ENCODE measurements at regions not wholly inside any gene's neighbourhood (a gene's known extent, or its start where the extent isn't known, plus 50 kb on each side); places are given as distances from the start of the nearest gene placed in this dataset.
"Not testable (repeated sequence)": the region's sequence is repeated elsewhere in the genome, so short reads cannot be mapped to it uniquely, and the experiment has no call there.

DNA sequence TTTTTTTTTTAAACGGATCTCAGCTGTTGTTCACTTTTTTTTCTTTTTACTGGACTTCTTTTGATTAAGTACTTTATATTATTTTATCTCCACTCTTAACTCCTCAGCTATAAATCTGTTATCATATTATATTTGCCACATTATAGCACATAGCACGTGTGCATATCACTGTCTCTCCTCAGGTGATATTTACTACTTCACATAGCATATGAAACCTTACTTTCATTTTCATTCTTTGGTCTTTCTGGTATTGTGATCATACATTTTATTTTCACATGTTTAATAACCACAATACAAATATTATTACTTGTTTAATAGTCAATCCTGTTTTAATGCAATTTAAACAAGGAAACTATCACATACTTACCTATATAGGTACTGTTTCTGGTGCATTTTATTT lies 993.1 kb upstream of the TMEFF2 start:
- Mint-ChIP-seq H3K27ac (no peak overlapping the region), H3K27me3 (no peaks in the 10 kb centered on the region), H3K36me3 (ENCODE audit: low read depth) (no peaks in the 10 kb centered on the region), H3K4me1 (peaks cover 7% of the 10 kb centered on the region), H3K4me3 (no peak overlapping the region)
- ATAC-seq, result no peak
- no peaks in the 10 kb centered on the region for H3K9me3 ChIP-seq (ENCODE audit: control insufficient read depth, low read length, poor library complexity, severe bottlenecking)
- DNase-seq, result no peak

DNA sequence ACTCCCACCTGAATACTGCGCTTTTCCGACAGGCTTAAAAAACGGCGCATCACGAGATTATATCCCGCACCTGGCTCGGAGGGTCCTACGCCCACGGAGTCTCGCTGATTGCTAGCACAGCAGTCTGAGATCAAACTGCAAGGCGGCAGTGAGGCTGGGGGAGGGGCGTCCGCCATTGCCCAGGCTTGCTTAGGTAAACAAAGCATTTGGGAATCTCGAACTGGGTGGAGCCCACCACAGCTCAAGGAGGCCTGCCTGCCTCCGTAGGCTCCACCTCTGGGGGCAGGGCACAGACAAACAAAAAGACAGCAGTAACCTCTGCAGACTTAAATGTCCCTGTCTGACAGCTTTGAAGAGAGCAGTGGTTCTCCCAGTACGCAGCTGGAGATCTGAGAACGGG lies 976.2 kb upstream of the TMEFF2 start:
- not testable (repeated sequence) for H3K4me3 Mint-ChIP-seq; H3K36me3 Mint-ChIP-seq (ENCODE audit: low read depth); ATAC-seq

DNA sequence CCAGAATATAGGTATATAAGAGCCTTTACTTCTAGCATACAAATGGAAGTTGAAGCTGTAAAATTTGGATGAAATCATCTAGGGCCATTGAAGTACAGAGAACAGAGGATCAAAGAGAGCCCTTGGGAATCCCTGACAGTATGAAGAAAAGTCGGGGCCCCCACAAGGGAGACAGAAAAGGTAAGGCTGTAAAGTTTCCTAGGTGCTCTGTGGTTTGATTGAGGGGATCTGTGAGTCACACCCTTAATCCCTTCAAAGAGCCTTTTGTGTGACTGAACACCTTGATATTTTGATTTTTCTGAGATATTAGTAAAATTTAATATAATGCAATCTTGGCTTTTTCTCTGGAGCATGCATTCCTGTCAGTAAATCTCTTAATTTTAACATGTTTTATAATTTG lies 961.7 kb upstream of the TMEFF2 start:
- H3K36me3 Mint-ChIP-seq (ENCODE audit: low read depth), result no peaks in the 10 kb centered on the region
- no peak for ATAC-seq
- H3K9me3 ChIP-seq (ENCODE audit: control insufficient read depth, low read length, poor library complexity, severe bottlenecking), result no peaks in the 10 kb centered on the region
- no peak overlapping the region for H3K27ac Mint-ChIP-seq
- H3K4me1 Mint-ChIP-seq, result no peaks in the 10 kb centered on the region
- no peaks in the 10 kb centered on the region for H3K27me3 Mint-ChIP-seq
- no peak overlapping the region for H3K4me3 Mint-ChIP-seq
- DNase-seq, result no peak

More for the DNA sequence above, 976.2 kb upstream of the TMEFF2 start:
- H3K27ac Mint-ChIP-seq; DNase-seq; H3K27me3 Mint-ChIP-seq; H3K4me1 Mint-ChIP-seq; H3K9me3 ChIP-seq (ENCODE audit: control insufficient read depth, low read length, poor library complexity, severe bottlenecking): not testable (repeated sequence)

DNA sequence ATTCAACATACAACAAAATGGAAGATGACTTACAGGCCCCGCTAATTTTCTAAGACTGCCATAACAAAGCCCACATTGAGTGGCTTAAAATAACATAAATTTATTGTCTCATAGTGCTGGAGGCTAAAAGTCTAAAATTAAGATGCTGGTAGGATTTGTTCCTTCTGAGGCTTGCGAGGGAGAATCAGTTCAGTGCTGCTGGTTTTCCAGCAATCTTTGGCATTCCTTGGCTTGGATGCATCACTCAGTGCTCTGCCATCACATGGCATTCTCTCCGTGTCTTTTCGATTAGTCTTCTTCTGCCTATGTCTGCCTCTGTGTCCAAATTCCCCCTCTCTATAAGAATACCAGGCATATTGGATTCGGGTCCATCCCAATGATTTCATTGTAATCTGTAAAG lies 959.3 kb upstream of the TMEFF2 start:
- Mint-ChIP-seq H3K36me3 (ENCODE audit: low read depth) (no peaks in the 10 kb centered on the region), H3K4me3 (no peak overlapping the region), H3K27ac (no peak overlapping the region), H3K27me3 (no peaks in the 10 kb centered on the region), H3K4me1 (no peaks in the 10 kb centered on the region)
- no peaks in the 10 kb centered on the region for H3K9me3 ChIP-seq (ENCODE audit: control insufficient read depth, low read length, poor library complexity, severe bottlenecking)
- DNase-seq (no peak), ATAC-seq (no peak)

DNA sequence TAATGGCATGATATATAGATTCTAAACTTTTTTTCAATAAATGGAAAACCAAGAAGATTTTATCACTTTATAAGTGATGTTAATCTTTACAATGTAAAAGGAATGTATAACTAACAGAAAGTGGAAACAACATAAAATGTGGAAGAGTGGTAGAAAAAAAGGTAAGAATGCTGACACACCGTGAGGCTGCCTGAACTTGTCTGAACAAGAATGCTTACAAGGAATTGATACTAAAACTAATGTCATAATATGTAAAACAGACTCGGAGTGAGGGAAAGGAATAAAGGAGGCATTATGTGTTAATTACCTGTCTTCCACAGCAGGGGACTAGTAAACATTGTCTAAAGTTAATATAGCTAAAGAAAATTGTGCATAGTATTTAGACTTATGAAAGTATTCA lies 958.8 kb upstream of the TMEFF2 start:
- no peaks in the 10 kb centered on the region for H3K9me3 ChIP-seq (ENCODE audit: control insufficient read depth, low read length, poor library complexity, severe bottlenecking)
- H3K27ac Mint-ChIP-seq, result no peak overlapping the region
- H3K36me3 Mint-ChIP-seq (ENCODE audit: low read depth), result no peaks in the 10 kb centered on the region
- no peaks in the 10 kb centered on the region for H3K4me1 Mint-ChIP-seq
- DNase-seq, result no peak
- ATAC-seq, result no peak
- H3K27me3 Mint-ChIP-seq, result no peaks in the 10 kb centered on the region
- H3K4me3 Mint-ChIP-seq, result no peak overlapping the region

DNA sequence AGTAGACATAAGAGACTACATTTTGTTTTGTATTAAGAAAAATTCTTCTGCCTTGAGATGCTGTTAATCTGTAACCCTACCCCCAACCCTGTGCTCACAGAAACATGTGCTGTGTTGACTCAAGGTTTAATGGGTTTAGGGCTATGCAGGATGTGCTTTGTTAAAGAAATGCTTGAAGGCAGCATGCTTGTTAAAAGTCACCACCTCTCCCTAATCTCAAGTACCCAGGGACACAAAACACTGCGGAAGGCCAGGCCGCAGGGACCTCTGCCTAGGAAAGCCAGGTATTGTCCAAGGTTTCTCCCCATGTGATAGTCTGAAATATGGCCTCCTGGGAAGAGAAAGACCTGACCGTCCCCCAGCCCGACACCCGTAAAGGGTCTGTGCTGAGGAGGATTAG lies 947.7 kb upstream of the TMEFF2 start:
- not testable (repeated sequence) for H3K4me1 Mint-ChIP-seq

DNA sequence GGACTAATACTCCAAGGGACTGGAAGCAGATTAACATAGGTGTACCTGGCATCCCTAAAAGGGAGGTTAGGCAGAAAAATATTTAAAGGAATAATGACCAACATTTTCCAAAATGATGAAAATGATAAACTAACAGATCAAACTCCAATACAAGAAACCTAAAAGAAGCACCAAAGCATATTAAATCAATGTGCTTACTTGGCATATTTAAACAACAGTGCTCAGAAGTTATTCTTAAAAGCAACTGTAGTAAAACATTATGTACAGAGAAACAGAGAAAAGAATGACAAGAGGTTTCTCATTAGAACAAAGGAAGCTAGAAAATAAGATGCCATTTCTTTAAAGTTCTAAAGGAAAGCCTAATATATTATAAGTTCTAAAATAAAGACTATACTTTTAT lies 947.3 kb upstream of the TMEFF2 start:
- Mint-ChIP-seq H3K27ac (no peak overlapping the region), H3K4me1 (no peaks in the 10 kb centered on the region)
- no peak for ATAC-seq

More for the DNA sequence above, 947.7 kb upstream of the TMEFF2 start:
- H3K9me3 ChIP-seq (ENCODE audit: control insufficient read depth, low read length, poor library complexity, severe bottlenecking); DNase-seq; H3K27me3 Mint-ChIP-seq; ATAC-seq; H3K27ac Mint-ChIP-seq; H3K4me3 Mint-ChIP-seq; H3K36me3 Mint-ChIP-seq (ENCODE audit: low read depth): not testable (repeated sequence)

DNA sequence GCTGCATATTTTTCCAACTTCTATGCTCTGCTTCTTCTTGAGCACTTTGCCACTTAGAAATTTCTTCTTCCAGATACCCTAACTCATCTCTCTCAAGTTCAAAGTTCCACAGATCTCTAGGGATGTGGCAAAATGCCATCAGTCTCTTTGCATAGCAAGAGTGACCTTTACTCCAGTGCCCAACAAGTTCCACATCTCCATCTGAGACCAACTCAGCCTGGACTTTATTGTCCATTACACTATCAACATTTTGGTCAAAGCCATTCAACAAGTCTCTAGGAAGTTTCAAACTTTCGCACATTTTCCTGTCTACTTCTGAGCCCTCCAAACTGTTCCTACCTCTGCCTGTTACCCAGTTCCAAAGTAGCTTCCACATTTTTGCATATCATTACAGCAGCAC lies 946.2 kb upstream of the TMEFF2 start:
- not testable (repeated sequence) for ATAC-seq; H3K27me3 Mint-ChIP-seq; H3K36me3 Mint-ChIP-seq (ENCODE audit: low read depth); H3K27ac Mint-ChIP-seq; DNase-seq; H3K9me3 ChIP-seq (ENCODE audit: control insufficient read depth, low read length, poor library complexity, severe bottlenecking); H3K4me1 Mint-ChIP-seq; H3K4me3 Mint-ChIP-seq

More for the DNA sequence above, 947.3 kb upstream of the TMEFF2 start:
- DNase-seq, result no peak
- Mint-ChIP-seq H3K4me3 (no peak overlapping the region), H3K36me3 (ENCODE audit: low read depth) (no peaks in the 10 kb centered on the region), H3K27me3 (no peaks in the 10 kb centered on the region)
- H3K9me3 ChIP-seq (ENCODE audit: control insufficient read depth, low read length, poor library complexity, severe bottlenecking), result no peaks in the 10 kb centered on the region

DNA sequence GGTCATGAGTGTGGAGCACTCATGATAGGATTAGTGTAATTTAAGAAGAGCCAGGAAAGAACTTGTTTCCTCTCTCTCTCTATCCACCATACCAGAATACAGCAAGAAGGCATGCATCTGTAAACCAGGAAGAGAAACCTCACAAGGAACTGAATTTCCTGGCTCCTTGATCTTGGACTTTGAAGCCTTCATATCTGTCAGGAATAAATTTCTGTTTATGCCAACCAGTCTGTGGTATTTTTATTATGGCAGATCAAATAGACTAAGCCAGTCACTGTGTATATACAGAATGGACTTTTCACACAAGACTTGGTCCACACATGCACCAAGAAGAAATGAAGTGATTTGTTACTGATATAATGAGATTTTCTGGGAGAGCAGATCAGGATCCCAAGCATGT lies 930.1 kb upstream of the TMEFF2 start:
- DNase-seq, result no peak
- Mint-ChIP-seq H3K27me3 (no peaks in the 10 kb centered on the region), H3K27ac (no peak overlapping the region), H3K4me3 (no peak overlapping the region), H3K36me3 (ENCODE audit: low read depth) (no peaks in the 10 kb centered on the region), H3K4me1 (no peaks in the 10 kb centered on the region)
- no peak for ATAC-seq
- no peaks in the 10 kb centered on the region for H3K9me3 ChIP-seq (ENCODE audit: control insufficient read depth, low read length, poor library complexity, severe bottlenecking)

DNA sequence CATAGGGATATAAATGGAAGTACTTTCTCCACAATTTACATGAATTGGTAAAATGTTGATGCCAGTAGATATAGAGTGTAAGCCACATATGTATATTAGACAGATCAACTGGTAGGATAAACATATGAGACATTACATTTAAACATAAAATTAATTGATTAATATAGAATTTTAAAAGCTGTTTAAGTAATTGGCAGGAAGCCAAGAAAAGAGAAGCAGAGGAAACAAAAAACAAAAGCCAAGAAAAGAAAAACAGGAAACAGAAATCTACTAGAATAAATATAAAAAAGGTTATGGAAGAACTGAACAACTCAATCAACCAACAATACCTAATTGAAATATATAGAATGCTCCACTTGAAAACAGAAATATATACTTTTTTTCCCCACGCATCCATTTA lies 920.1 kb upstream of the TMEFF2 start:
- Mint-ChIP-seq H3K4me3 (no peak overlapping the region), H3K36me3 (ENCODE audit: low read depth) (no peaks in the 10 kb centered on the region), H3K27ac (no peak overlapping the region), H3K4me1 (no peaks in the 10 kb centered on the region), H3K27me3 (no peaks in the 10 kb centered on the region)
- no peaks in the 10 kb centered on the region for H3K9me3 ChIP-seq (ENCODE audit: control insufficient read depth, low read length, poor library complexity, severe bottlenecking)
- no peak for DNase-seq
- no peak for ATAC-seq

DNA sequence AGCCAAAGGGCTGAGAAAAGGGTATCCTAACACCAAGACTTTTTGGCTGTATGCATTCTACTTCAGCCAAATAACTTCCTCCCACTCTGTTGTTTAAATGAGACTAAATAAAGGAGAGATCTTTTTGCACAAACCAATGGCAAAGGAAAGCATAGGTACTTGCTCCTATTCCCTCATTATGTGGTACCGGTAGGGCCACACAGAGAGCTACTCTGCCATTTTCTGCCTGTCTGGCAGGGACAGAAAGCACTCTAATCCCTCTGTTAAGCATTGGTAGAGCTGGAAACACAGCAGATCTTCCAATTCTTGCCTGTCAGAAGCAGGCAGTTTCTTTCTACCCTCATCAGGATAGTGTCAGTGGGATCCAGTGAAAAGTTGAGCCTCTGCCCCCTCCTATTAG lies 918.3 kb upstream of the TMEFF2 start:
- H3K4me3 Mint-ChIP-seq, result no peak overlapping the region
- no peaks in the 10 kb centered on the region for H3K4me1 Mint-ChIP-seq
- H3K36me3 Mint-ChIP-seq (ENCODE audit: low read depth), result no peaks in the 10 kb centered on the region
- DNase-seq (no peak), ATAC-seq (no peak)
- no peak overlapping the region for H3K27ac Mint-ChIP-seq
- no peaks in the 10 kb centered on the region for H3K9me3 ChIP-seq (ENCODE audit: control insufficient read depth, low read length, poor library complexity, severe bottlenecking)
- H3K27me3 Mint-ChIP-seq, result no peaks in the 10 kb centered on the region

DNA sequence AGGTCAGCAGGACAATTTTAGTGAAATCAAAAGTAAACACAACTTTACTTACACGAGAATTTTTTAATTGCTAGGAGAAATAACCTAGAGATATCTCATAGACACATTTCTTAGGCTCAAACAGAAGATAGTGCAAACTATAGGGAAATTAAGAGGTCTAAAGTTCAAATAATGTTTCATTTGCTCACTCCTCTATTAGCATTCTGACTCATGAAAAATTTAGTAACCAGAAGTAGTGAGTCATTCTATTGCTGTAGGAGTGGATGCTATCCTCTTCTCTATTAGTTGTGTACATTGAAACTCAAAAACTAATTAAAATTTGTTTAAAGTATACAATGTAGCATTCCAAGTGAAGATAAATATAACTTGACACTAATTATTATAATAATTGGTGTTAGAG lies 908.3 kb upstream of the TMEFF2 start:
- Mint-ChIP-seq H3K36me3 (ENCODE audit: low read depth) (no peaks in the 10 kb centered on the region), H3K4me3 (no peak overlapping the region), H3K4me1 (no peaks in the 10 kb centered on the region), H3K27me3 (no peaks in the 10 kb centered on the region), H3K27ac (no peak overlapping the region)
- ATAC-seq, result no peak
- DNase-seq, result no peak
- H3K9me3 ChIP-seq (ENCODE audit: control insufficient read depth, low read length, poor library complexity, severe bottlenecking), result no peaks in the 10 kb centered on the region

DNA sequence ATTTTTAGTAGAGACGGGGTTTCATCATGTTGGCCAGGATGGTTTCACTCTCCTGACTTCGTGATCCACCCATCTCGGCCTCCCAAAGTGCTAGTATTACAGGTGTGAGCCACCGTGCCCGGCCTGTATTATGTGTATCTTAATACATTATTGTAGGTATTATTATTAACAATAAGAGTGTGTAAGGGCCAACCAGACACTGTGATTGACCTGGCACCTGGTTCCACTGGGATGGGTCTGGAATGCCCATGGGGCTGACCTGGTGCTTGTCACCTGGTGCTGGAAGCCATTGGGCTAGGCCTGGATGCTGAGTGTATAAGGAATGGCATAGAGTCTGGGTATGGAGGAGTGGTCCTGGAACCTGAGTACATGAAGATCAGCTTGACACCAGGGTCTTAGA lies 906.9 kb upstream of the TMEFF2 start:
- H3K9me3 ChIP-seq (ENCODE audit: control insufficient read depth, low read length, poor library complexity, severe bottlenecking), result no peaks in the 10 kb centered on the region
- ATAC-seq, result no peak
- DNase-seq, result no peak
- Mint-ChIP-seq H3K27me3 (no peaks in the 10 kb centered on the region), H3K4me1 (no peaks in the 10 kb centered on the region), H3K27ac (no peak overlapping the region), H3K4me3 (no peak overlapping the region), H3K36me3 (ENCODE audit: low read depth) (no peaks in the 10 kb centered on the region)

DNA sequence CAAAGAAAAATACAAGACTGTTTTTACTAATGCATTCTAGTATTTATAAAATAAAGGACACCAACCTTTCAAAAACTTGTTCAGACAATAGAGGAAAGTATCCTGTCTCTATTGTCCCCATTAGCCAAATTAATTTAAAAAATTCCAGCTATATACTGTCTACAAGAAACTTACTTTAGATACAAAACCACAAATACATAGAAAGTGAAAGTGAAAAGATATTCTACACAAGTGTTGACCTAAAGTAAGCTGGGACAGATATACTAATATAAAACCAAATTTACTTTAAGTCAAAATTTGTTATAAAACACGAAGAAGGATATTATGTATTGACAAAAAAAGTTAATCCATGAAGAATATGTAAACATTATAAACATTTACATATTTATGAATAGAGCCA lies 893.3 kb upstream of the TMEFF2 start:
- no peak overlapping the region for H3K27ac Mint-ChIP-seq
- no peaks in the 10 kb centered on the region for H3K27me3 Mint-ChIP-seq
- no peaks in the 10 kb centered on the region for H3K4me1 Mint-ChIP-seq
- no peak overlapping the region for H3K4me3 Mint-ChIP-seq
- no peaks in the 10 kb centered on the region for H3K9me3 ChIP-seq (ENCODE audit: control insufficient read depth, low read length, poor library complexity, severe bottlenecking)
- ATAC-seq, result no peak
- DNase-seq, result no peak
- H3K36me3 Mint-ChIP-seq (ENCODE audit: low read depth), result no peaks in the 10 kb centered on the region

DNA sequence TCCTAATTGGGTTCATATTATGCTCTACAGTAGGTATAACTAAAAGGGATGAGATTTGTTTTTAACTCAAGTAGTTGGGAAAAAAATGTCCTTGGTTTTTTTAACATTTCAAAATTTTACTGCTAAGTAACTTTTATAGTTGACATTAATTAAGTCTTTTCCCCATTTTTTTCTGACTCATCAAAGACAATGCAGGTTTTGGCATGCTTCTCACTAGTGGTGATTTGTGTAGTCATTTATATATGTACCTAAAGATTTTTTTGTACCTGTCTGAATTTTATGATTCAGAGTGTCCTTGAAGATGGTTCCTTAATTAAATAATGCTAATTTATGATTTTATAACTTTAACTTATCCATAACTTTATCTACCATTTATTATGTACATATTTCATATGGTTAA lies 882.3 kb upstream of the TMEFF2 start:
- no peak overlapping the region for H3K27ac Mint-ChIP-seq
- no peak overlapping the region for H3K4me3 Mint-ChIP-seq
- no peaks in the 10 kb centered on the region for H3K36me3 Mint-ChIP-seq (ENCODE audit: low read depth)
- no peaks in the 10 kb centered on the region for H3K4me1 Mint-ChIP-seq
- H3K9me3 ChIP-seq (ENCODE audit: control insufficient read depth, low read length, poor library complexity, severe bottlenecking), result no peaks in the 10 kb centered on the region
- no peak for DNase-seq
- ATAC-seq, result no peak
- no peaks in the 10 kb centered on the region for H3K27me3 Mint-ChIP-seq
